Panc1 (cell line): ENCODE measurements at regions not wholly inside any gene's neighbourhood (a gene's known extent, or its start where the extent isn't known, plus 50 kb on each side); places are given as distances from the start of the nearest gene placed in this dataset.

ENCODE experiments used
- ATAC-seq: fragments of 200-7000 bp; cut with Tn5 transposase; 2 replicates; pipeline ENCODE4 v1.9.1; 2020; ENCODE audit warnings: mild to moderate bottlenecking, moderate library complexity
- BruUV-seq: library from RNA; stranded (reverse); fragments of 400-500 nt; replicated peaks from 2 replicates; lab custom pipeline; 2021; lab: Mats Ljungman, UMichigan
- CTCF ChIA-PET: fragments of 300-600 bp; sonication (Branson Sonifier 250); formaldehyde crosslinking; loops from one replicate; lab custom pipeline; 2022; ENCODE audit warnings: antibody characterized with exemption; lab: Charles Lee
- POLR2A ChIA-PET: fragments of 300-600 bp; sonication (Branson Sonifier 250); formaldehyde crosslinking; loops from one replicate; lab custom pipeline; 2022; ENCODE audit warnings: antibody characterized with exemption; lab: Charles Lee
- DNase-seq: peaks from one replicate; pipeline ENCODE4 v3.0.0-alpha.2; 2010; ENCODE audit warnings: low read depth, low spot score
- H3K27ac ChIP-seq: 2 replicates; pipeline ENCODE4 v1.5.1; 2011; ENCODE audit warnings: mild to moderate bottlenecking, low read length, inconsistent platforms
- H3K27me3 ChIP-seq: fragments of 200-500 bp; sonication (Bioruptor generic); 2 replicates; pipeline ENCODE4 v1.6.0; 2014; ENCODE audit warnings: low read length, inconsistent platforms; ENCODE audit not compliant: control insufficient read depth, insufficient read depth
- H3K36me3 ChIP-seq: fragments of 200-500 bp; sonication (Bioruptor generic); 2 replicates; pipeline ENCODE4 v1.5.1; 2014; ENCODE audit warnings: inconsistent platforms, mild to moderate bottlenecking, low read length, moderate library complexity; ENCODE audit not compliant: control insufficient read depth, insufficient read depth
- H3K4me1 ChIP-seq: 2 replicates; pipeline ENCODE4 v1.5.1; 2011; ENCODE audit warnings: inconsistent platforms, mild to moderate bottlenecking, low read length, moderate library complexity; ENCODE audit not compliant: control insufficient read depth, insufficient read depth
- H3K4me3 ChIP-seq, 2 experiments: 2 replicates each; pipeline ENCODE4 v1.5.1; 2011 to 2012; ENCODE audit warnings: low read depth in 2 of 2, low read length in 2 of 2, mild to moderate bottlenecking in 2 of 2, inconsistent platforms in 1 of 2, moderate library complexity in 1 of 2
- H3K9me3 ChIP-seq: fragments of 200-500 bp; sonication (Bioruptor generic); 2 replicates; pipeline ENCODE4 v1.5.1; 2014; ENCODE audit warnings: low read depth, mild to moderate bottlenecking, inconsistent platforms, low read length, moderate library complexity; ENCODE audit not compliant: control insufficient read depth, insufficient read depth
- POLR2AphosphoS5 ChIP-seq: IDR thresholded peaks from 2 replicates; pipeline ENCODE4 v1.6.1; 2012; ENCODE audit warnings: mild to moderate bottlenecking, low read depth, low read length, moderate library complexity
- SIN3A ChIP-seq: IDR thresholded peaks from 2 replicates; pipeline ENCODE4 v1.6.1; 2012; ENCODE audit warnings: low read depth, mild to moderate bottlenecking, low read length, moderate library complexity, borderline replicate concordance; ENCODE audit not compliant: insufficient read depth
- TCF7L2 ChIP-seq: IDR thresholded peaks from 2 replicates; pipeline ENCODE4 v1.6.1; 2011; ENCODE audit warnings: mild to moderate bottlenecking, low read depth, low read length, inconsistent platforms
- in situ Hi-C: cut with HindIII; loops from 2 replicates; pipeline ENCODE4 v1.10.0; 2016; ENCODE audit warnings: low sequenced_read_pairs, low pct_unique_long_range_greater_than_20kb
- intact Hi-C: fragments of 100-400 bp; cut with micrococcal nuclease; formaldehyde crosslinking; loops from one replicate; pipeline ENCODE4 v1.10.0; 2022; ENCODE audit not compliant: unreplicated experiment
- TF ChIP-seq, protein P1 (sequence below): fragments of 450-650 bp; IDR thresholded peaks from 2 replicates; pipeline ENCODE4 v1.5.1; 2017; ENCODE audit warnings: mild to moderate bottlenecking
- TF ChIP-seq, protein P2 (sequence below), 2 experiments: IDR thresholded peaks; 2 replicates each; pipeline ENCODE4 v1.6.1; 2011 to 2012; ENCODE audit warnings: low read depth in 2 of 2, control low read depth in 1 of 2, low read length in 1 of 2, mild to moderate bottlenecking in 1 of 2, moderate library complexity in 1 of 2; ENCODE audit not compliant: insufficient read depth in 1 of 2

DNA sequence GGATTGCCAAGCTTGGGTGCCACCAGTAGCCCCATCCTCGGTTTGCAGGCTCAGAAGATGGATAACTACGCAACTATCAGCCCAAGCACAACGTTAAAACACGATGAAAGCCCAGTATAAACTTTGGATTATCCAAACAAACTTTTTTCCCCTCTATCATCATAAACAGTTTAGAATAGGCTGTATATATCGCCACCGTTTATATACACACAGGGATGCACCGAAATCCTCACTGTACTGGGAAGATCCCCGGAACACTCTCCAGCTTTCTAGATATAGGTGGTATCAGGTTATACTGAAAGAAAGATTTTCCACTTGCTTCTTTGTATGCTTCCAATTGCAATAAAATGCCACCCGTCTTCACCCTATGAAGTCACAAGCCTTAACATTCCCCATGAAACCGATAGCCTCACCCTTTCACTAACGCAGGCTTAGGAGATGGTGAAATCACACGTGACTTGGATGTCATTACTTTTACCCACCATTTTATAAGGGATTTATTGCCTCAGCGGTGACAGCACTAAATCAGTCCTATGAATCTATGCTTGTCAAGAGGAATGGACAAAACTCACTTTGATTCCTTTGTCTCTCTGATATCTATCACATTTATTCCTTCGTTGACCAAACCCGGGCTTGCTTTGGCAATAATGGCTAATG is 207.6 kb upstream of the FOXN3 start:
- peaks cover 8% of the 10 kb centered on the region for H3K27me3 ChIP-seq
- POLR2A ChIA-PET = no interaction called here
- no peak overlapping the region for H3K4me3 ChIP-seq
- no peaks in the 10 kb centered on the region for H3K36me3 ChIP-seq
- CTCF ChIA-PET = no interaction called here
- in situ Hi-C loops = no loop called here
- intact Hi-C loops = no loop called here
- TF ChIP-seq POLR2AphosphoS5 = no peak
- TF ChIP-seq, protein P1, sequence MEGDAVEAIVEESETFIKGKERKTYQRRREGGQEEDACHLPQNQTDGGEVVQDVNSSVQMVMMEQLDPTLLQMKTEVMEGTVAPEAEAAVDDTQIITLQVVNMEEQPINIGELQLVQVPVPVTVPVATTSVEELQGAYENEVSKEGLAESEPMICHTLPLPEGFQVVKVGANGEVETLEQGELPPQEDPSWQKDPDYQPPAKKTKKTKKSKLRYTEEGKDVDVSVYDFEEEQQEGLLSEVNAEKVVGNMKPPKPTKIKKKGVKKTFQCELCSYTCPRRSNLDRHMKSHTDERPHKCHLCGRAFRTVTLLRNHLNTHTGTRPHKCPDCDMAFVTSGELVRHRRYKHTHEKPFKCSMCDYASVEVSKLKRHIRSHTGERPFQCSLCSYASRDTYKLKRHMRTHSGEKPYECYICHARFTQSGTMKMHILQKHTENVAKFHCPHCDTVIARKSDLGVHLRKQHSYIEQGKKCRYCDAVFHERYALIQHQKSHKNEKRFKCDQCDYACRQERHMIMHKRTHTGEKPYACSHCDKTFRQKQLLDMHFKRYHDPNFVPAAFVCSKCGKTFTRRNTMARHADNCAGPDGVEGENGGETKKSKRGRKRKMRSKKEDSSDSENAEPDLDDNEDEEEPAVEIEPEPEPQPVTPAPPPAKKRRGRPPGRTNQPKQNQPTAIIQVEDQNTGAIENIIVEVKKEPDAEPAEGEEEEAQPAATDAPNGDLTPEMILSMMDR = no peak
- no peak for TF ChIP-seq TCF7L2
- no peak for TF ChIP-seq SIN3A
- TF ChIP-seq, protein P2, sequence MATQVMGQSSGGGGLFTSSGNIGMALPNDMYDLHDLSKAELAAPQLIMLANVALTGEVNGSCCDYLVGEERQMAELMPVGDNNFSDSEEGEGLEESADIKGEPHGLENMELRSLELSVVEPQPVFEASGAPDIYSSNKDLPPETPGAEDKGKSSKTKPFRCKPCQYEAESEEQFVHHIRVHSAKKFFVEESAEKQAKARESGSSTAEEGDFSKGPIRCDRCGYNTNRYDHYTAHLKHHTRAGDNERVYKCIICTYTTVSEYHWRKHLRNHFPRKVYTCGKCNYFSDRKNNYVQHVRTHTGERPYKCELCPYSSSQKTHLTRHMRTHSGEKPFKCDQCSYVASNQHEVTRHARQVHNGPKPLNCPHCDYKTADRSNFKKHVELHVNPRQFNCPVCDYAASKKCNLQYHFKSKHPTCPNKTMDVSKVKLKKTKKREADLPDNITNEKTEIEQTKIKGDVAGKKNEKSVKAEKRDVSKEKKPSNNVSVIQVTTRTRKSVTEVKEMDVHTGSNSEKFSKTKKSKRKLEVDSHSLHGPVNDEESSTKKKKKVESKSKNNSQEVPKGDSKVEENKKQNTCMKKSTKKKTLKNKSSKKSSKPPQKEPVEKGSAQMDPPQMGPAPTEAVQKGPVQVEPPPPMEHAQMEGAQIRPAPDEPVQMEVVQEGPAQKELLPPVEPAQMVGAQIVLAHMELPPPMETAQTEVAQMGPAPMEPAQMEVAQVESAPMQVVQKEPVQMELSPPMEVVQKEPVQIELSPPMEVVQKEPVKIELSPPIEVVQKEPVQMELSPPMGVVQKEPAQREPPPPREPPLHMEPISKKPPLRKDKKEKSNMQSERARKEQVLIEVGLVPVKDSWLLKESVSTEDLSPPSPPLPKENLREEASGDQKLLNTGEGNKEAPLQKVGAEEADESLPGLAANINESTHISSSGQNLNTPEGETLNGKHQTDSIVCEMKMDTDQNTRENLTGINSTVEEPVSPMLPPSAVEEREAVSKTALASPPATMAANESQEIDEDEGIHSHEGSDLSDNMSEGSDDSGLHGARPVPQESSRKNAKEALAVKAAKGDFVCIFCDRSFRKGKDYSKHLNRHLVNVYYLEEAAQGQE (IDR thresholded peaks at IDR 0.05; ENCODE audit: insufficient read depth in 1 of 2, low read depth in 2 of 2, low read length in 1 of 2) = no peak
- no peaks in the 10 kb centered on the region for H3K4me1 ChIP-seq
- BruUV-seq = no TSS peak
- DNase-seq (no peak), ATAC-seq (no peak)
- no peaks in the 10 kb centered on the region for H3K9me3 ChIP-seq
- no peak overlapping the region for H3K27ac ChIP-seq

DNA sequence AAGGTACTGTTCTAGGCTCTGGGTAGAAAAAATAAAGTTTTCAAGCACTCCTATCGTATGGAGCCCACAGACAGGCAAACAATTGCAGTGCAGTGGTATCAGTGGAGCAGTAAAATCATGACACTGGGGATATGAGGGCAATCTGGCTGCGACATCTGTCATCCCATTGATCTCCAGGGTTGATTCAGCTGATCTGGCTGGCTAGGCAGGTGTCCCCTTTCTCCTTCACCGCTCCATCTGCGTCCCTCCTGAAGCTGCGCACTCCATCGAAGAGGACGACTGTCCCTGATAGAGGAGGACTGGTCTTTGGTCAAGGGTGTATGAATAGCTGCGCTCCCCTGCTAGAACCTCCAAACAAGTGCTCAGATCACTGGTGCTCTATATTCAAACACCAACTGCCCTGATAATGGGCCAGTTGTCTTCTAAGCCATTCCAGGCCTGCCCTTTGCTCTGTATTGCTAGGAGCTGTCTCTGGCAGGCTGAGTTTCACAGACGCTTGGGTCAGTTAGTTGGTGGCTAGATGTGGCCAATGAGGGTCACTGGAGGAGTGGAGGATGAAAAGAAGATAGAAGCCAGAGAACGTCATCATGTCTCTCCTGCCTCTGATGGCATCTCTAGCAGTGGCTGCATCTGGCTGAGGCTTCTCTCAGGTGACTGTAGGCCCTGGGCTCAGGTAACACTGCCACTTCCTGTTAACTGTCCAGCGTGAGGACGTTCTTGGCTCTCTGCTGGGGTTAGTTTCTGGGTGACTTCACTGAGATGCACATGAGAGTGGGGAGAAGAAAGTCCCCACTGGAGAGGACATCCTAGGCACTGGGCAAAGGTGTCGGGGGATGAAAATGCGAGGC is 205.0 kb upstream of the FOXN3 start:
- ATAC-seq (no peak), DNase-seq (no peak)
- no peaks in the 10 kb centered on the region; the same call in 1 of the 2 replicates for H3K36me3 ChIP-seq
- in situ Hi-C loops (no loop called here), intact Hi-C loops (no loop called here)
- H3K9me3 ChIP-seq = no peaks in the 10 kb centered on the region
- BruUV-seq = no TSS peak
- H3K27me3 ChIP-seq = peaks cover 22% of the 10 kb centered on the region
- H3K27ac ChIP-seq = no peak overlapping the region
- H3K4me1 ChIP-seq = no peaks in the 10 kb centered on the region
- H3K4me3 ChIP-seq = no peak overlapping the region
- POLR2A ChIA-PET = no interaction called here
- CTCF ChIA-PET = no interaction called here
- TF ChIP-seq TCF7L2 (no peak), POLR2AphosphoS5 (no peak), SIN3A (no peak)
- TF ChIP-seq, protein P1 = no peak
- TF ChIP-seq, protein P2 (IDR thresholded peaks at IDR 0.05; ENCODE audit: insufficient read depth in 1 of 2, low read depth in 2 of 2, low read length in 1 of 2) = no peak
